ENCODE measurements at regions not wholly inside any gene's neighbourhood (a gene's known extent, or its start where the extent isn't known, plus 50 kb on each side); places are given as distances from the start of the nearest gene placed in this dataset.

- POLR2A ChIA-PET: no interaction called here
- CTCF ChIA-PET: no interaction called here
- no peak for TF ChIP-seq CTCF (IDR thresholded peaks at IDR 0.05)
- Mint-ChIP-seq H3K27ac (no peak overlapping the region), H3K4me1 (peaks cover 5% of the 10 kb centered on the region), H3K4me3 (no peak overlapping the region), H3K9me3 (no peaks in the 10 kb centered on the region), H3K27me3 (peaks cover 26% of the 10 kb centered on the region), H3K36me3 (ENCODE audit: low read depth) (no peaks in the 10 kb centered on the region)
- intact Hi-C loops (cut with micrococcal nuclease): no loop called here
- no peak for ATAC-seq (ENCODE audit: low read depth)
- DNase-seq: no peak
Measured at GRCh38 chr6:44559486-44560270, 172.2 kb downstream of the CDC5L start.

- peaks cover 26% of the 10 kb centered on the region for H3K27me3 Mint-ChIP-seq
- peaks cover 5% of the 10 kb centered on the region for H3K4me1 Mint-ChIP-seq
- ChIA-PET POLR2A (no interaction called here), CTCF (no interaction called here)
- TF ChIP-seq CTCF (IDR thresholded peaks at IDR 0.05): no peak
- H3K36me3 Mint-ChIP-seq (ENCODE audit: low read depth): no peaks in the 10 kb centered on the region
- H3K4me3 Mint-ChIP-seq: no peak overlapping the region
- ATAC-seq (ENCODE audit: low read depth) (no peak), DNase-seq (no peak)
- no peak overlapping the region for H3K27ac Mint-ChIP-seq
- no peaks in the 10 kb centered on the region for H3K9me3 Mint-ChIP-seq
- intact Hi-C loops (cut with micrococcal nuclease): no loop called here
Measured at GRCh38 chr6:44560458-44561059, 173.1 kb downstream of the CDC5L start.

- CTCF ChIA-PET: no interaction called here
- ATAC-seq (ENCODE audit: low read depth) (no peak), DNase-seq (no peak)
- intact Hi-C loops (cut with micrococcal nuclease): no loop called here
- no peak overlapping the region for H3K4me3 Mint-ChIP-seq
- H3K27me3 Mint-ChIP-seq: peaks cover 26% of the 10 kb centered on the region
- POLR2A ChIA-PET: no interaction called here
- H3K9me3 Mint-ChIP-seq: no peaks in the 10 kb centered on the region
- H3K36me3 Mint-ChIP-seq (ENCODE audit: low read depth): no peaks in the 10 kb centered on the region
- no peak overlapping the region for H3K27ac Mint-ChIP-seq
- peaks cover 5% of the 10 kb centered on the region for H3K4me1 Mint-ChIP-seq
- TF ChIP-seq CTCF (IDR thresholded peaks at IDR 0.05): no peak
Measured at GRCh38 chr6:44561060-44561623, 173.6 kb downstream of the CDC5L start.

- DNase-seq (no peak), ATAC-seq (ENCODE audit: low read depth) (no peak)
- no peaks in the 10 kb centered on the region for H3K9me3 Mint-ChIP-seq
- intact Hi-C loops (cut with micrococcal nuclease): no loop called here
- peaks cover 5% of the 10 kb centered on the region for H3K4me1 Mint-ChIP-seq
- TF ChIP-seq CTCF (IDR thresholded peaks at IDR 0.05): no peak
- H3K27ac Mint-ChIP-seq: no peak overlapping the region
- no peak overlapping the region for H3K4me3 Mint-ChIP-seq
- peaks cover 26% of the 10 kb centered on the region for H3K27me3 Mint-ChIP-seq
- H3K36me3 Mint-ChIP-seq (ENCODE audit: low read depth): no peaks in the 10 kb centered on the region
- POLR2A ChIA-PET: no interaction called here
- CTCF ChIA-PET: no interaction called here
Measured at GRCh38 chr6:44561832-44562665, 174.5 kb downstream of the CDC5L start.

GRCh38 chr6:44563397-44563796 lies 175.9 kb downstream of the CDC5L start:
- ATAC-seq (ENCODE audit: low read depth) (no peak), DNase-seq (no peak)
- H3K27me3 Mint-ChIP-seq: peaks cover 22% of the 10 kb centered on the region
- peaks cover 5% of the 10 kb centered on the region for H3K4me1 Mint-ChIP-seq
- TF ChIP-seq CTCF (IDR thresholded peaks at IDR 0.05): no peak
- no peaks in the 10 kb centered on the region for H3K36me3 Mint-ChIP-seq (ENCODE audit: low read depth)
- no peak overlapping the region for H3K27ac Mint-ChIP-seq
- no peaks in the 10 kb centered on the region for H3K9me3 Mint-ChIP-seq
- CTCF ChIA-PET: no interaction called here
- POLR2A ChIA-PET: no interaction called here
- H3K4me3 Mint-ChIP-seq: no peak overlapping the region
- intact Hi-C loops (cut with micrococcal nuclease): no loop called here
